ENCODE measurements at regions not wholly inside any gene's neighbourhood (a gene's known extent, or its start where the extent isn't known, plus 50 kb on each side); places are given as distances from the start of the nearest gene placed in this dataset.
"Not testable (repeated sequence)": the region's sequence is repeated elsewhere in the genome, so short reads cannot be mapped to it uniquely, and the experiment has no call there.

- in situ Hi-C loops (cut with MboI; ENCODE audit: low pct_unique_long_range_greater_than_20kb, low sequenced_read_pairs, unreplicated experiment) = no loop called here
- no peak for TF ChIP-seq CTCF (IDR thresholded peaks at IDR 0.05; ENCODE audit: extremely low read depth, insufficient read depth, missing control alignments)
- DNase-seq (ENCODE audit: low spot score) = no peak
Measured at GRCh38 chr6:86529635-86530034, 407.7 kb upstream of the HTR1E start.

DNA sequence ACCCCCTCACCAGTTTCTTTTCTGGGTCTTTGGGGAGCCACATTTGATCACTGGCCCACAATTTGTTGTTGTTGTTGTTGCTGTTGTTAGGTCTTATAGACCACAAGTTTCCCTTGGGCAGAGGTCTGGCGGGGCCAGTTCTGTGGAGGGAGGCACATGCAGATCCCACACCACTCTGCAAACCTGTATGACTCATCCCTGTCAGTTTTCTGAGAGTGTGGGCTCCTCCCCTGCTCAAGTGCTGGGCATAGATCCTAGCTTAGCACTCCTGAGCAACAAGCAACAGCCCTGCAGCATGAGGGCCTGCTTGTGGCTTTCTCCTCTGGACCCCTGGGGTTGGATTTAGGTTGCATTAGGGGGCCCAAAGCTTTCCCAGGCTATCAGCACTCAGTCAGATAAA lies 411.1 kb upstream of the HTR1E start:
- in situ Hi-C loops (cut with MboI; ENCODE audit: low pct_unique_long_range_greater_than_20kb, low sequenced_read_pairs, unreplicated experiment) = no loop called here
- no peak for DNase-seq (ENCODE audit: low spot score)
- no peak for TF ChIP-seq CTCF (IDR thresholded peaks at IDR 0.05; ENCODE audit: extremely low read depth, insufficient read depth, missing control alignments)

DNA sequence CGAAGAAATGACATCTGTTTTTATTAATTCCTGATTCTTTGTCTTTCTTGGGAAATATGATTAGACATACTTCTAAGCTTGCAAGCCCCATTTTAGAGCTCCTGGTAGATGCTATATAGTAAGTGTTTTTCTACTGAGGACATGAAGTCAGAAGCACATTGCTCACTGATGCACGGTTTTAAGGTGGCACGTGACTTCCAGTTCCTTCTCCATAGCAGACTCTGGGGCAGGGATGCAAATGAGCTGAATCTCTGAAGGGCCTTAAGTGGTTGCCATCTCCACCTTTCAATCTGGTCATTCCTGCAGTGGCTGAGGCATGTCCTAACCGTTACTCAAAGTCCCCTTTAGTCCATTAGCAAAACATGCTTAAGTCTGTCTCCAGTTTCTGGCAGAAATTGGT lies 421.2 kb upstream of the HTR1E start:
- TF ChIP-seq CTCF (IDR thresholded peaks at IDR 0.05; ENCODE audit: extremely low read depth, insufficient read depth, missing control alignments) = no peak
- in situ Hi-C loops (cut with MboI; ENCODE audit: low pct_unique_long_range_greater_than_20kb, low sequenced_read_pairs, unreplicated experiment) = no loop called here
- DNase-seq (ENCODE audit: low spot score) = no peak

- no peak for TF ChIP-seq CTCF (IDR thresholded peaks at IDR 0.05; ENCODE audit: extremely low read depth, insufficient read depth, missing control alignments)
- DNase-seq (ENCODE audit: low spot score) = no peak
- in situ Hi-C loops (cut with MboI; ENCODE audit: low pct_unique_long_range_greater_than_20kb, low sequenced_read_pairs, unreplicated experiment) = no loop called here
Measured at GRCh38 chr6:86511962-86512361, 425.4 kb upstream of the HTR1E start.

DNA sequence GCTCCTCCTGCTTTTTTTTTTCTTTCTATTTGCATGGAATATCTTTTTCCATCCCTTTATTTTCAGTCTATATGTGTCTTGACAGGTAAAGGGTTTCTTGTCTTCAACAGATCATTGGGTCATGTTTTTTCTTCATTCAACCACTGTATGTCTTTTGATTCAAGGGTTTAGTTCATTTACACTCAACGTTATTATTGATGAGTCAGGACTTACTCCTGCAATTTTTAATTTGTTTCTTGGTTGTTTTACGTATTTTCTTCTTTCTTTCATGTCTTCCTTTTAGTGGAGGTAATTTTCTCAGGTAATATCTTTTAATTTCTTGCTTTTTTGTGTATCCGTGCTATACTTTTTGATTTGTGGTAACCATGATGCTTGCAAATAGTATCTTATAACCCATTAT lies 429.1 kb upstream of the HTR1E start:
- in situ Hi-C loops (cut with MboI; ENCODE audit: low pct_unique_long_range_greater_than_20kb, low sequenced_read_pairs, unreplicated experiment) = no loop called here
- no peak for DNase-seq (ENCODE audit: low spot score)

GRCh38 chr6:86502497-86502896 lies 434.8 kb upstream of the HTR1E start:
- in situ Hi-C loops (cut with MboI; ENCODE audit: low pct_unique_long_range_greater_than_20kb, low sequenced_read_pairs, unreplicated experiment) = no loop called here
- no peak for DNase-seq (ENCODE audit: low spot score)
- no peak for TF ChIP-seq CTCF (IDR thresholded peaks at IDR 0.05; ENCODE audit: extremely low read depth, insufficient read depth, missing control alignments)

More for the DNA sequence above, 429.1 kb upstream of the HTR1E start:
- TF ChIP-seq CTCF (IDR thresholded peaks at IDR 0.05; ENCODE audit: extremely low read depth, insufficient read depth, missing control alignments) = no peak

DNA sequence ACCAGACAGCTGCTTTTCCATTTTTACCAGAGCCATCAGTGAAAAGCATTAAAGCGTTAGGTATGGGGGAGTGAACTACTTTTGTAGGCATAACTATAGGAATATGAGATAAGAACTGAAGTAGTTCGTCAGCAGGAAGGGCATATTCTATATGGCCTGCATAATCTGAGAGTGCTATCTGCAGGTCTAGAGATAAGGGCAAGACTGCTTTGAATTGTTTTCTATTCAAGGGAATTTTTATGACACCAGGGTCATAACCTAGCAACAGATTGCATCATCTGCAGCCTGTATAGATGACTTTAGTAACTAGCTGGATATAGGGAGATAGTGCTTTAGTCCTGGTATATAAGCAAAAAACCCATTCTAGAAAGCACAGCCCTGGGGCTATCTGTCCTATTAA lies 437.3 kb upstream of the HTR1E start:
- DNase-seq (ENCODE audit: low spot score) = no peak
- TF ChIP-seq CTCF (IDR thresholded peaks at IDR 0.05; ENCODE audit: extremely low read depth, insufficient read depth, missing control alignments) = no peak
- in situ Hi-C loops (cut with MboI; ENCODE audit: low pct_unique_long_range_greater_than_20kb, low sequenced_read_pairs, unreplicated experiment) = no loop called here

DNA sequence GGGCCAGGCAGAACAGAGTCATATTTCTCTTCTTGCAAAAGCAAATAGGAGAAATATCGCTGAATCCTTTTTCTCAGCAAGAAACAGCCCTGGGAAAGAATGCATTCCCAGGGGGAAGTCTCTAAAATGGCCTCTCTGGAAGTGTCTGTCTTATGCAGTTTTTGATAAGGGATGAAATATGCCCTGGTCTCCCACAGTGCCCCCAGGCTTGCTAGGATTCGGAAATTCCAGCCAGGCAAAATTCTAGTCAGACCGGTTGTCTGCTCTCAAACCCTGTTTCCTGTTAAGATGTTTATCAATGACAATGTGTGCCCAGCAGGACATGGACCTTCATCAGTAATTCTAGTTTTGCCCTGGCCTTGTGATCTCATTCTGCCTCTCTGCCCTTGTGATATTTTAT lies 448.3 kb upstream of the HTR1E start:
- in situ Hi-C loops (cut with MboI; ENCODE audit: low pct_unique_long_range_greater_than_20kb, low sequenced_read_pairs, unreplicated experiment); DNase-seq (ENCODE audit: low spot score): not testable (repeated sequence)
